Thyroid gland (tissue), 4 donors: ENCODE measurements at regions not wholly inside any gene's neighbourhood (a gene's known extent, or its start where the extent isn't known, plus 50 kb on each side); places are given as distances from the start of the nearest gene placed in this dataset.

ENCODE experiments used
- DNase-seq, 2 donors: peaks; one replicate each; pipeline ENCODE4 v3.0.0-alpha.2; 2019
- H3K27ac ChIP-seq, 3 donors: fragments of 200-600 bp; sonication (generic); 1 replicate in 2 of 3; 2 replicates in 1 of 3; pipeline ENCODE4 v1.5.1; 2016 to 2019; ENCODE audit warnings: mild to moderate bottlenecking in 1 of 3, moderate library complexity in 1 of 3
- H3K27me3 ChIP-seq: fragments of 200-600 bp; sonication (generic); one replicate; pipeline ENCODE4 v1.5.1; 2019
- H3K36me3 ChIP-seq, 2 donors: fragments of 200-600 bp; sonication (generic); one replicate each; pipeline ENCODE4 v1.5.1; 2016 to 2019
- H3K4me1 ChIP-seq, 2 donors: fragments of 200-600 bp; sonication (generic); one replicate each; pipeline ENCODE4 v1.5.1; 2017 to 2019
- H3K4me3 ChIP-seq, 3 donors: fragments of 200-600 bp; sonication (generic); replicated peaks in 1 of 3; 1 replicate in 2 of 3; 2 replicates in 1 of 3; pipeline ENCODE4 v1.5.1; 2016; ENCODE audit warnings: mild to moderate bottlenecking in 1 of 3
- H3K9me3 ChIP-seq: fragments of 200-600 bp; sonication (generic); one replicate; pipeline ENCODE4 v1.5.1; 2017
- CTCF ChIP-seq, 6 experiments: fragments of 200-600 bp in 3 of 6; fragments of 450-650 bp in 3 of 6; sonication (generic) in 3 of 6; IDR thresholded peaks; one replicate each; pipeline ENCODE4 v1.5.1; 2016 to 2019; ENCODE audit warnings: antibody characterized with exemption in 6 of 6, mild to moderate bottlenecking in 2 of 6, inconsistent platforms in 1 of 6, moderate library complexity in 1 of 6
- POLR2A ChIP-seq, 2 donors: fragments of 450-650 bp; IDR thresholded peaks; one replicate each; pipeline ENCODE4 v1.6.1; 2017; ENCODE audit warnings: antibody characterized with exemption in 2 of 2, mild to moderate bottlenecking in 2 of 2, moderate library complexity in 1 of 2
- WGBS, 2 donors: methylation state at CpG; one replicate each; pipeline ENCODE4 v1.1.5; 2017; 5-methylcytosine and 5-hydroxymethylcytosine counted together
- intact Hi-C: fragments of 100-400 bp; cut with DNase I; formaldehyde crosslinking; loops from one replicate; pipeline ENCODE4 v1.15.1; 2023

- no peak for DNase-seq
- intact Hi-C loops = no loop called here
- Histone ChIP-seq H3K27ac (no peak overlapping the region), H3K4me3 (no peak overlapping the region), H3K4me1 (no peaks in the 10 kb centered on the region), H3K27me3 (no peaks in the 10 kb centered on the region), H3K9me3 (no peaks in the 10 kb centered on the region), H3K36me3 (no peaks in the 10 kb centered on the region)
- TF ChIP-seq CTCF (IDR thresholded peaks at IDR 0.05) (no peak), POLR2A (IDR thresholded peaks at IDR 0.05) (no peak)
- WGBS, 2 donors = 98% methylated on average over 7 of the region's 7 CpGs
Measured at GRCh38 chr16:72324578-72324977, 152.6 kb upstream of the PMFBP1 start.

- intact Hi-C loops = no loop called here
- no peaks in the 10 kb centered on the region for H3K36me3 ChIP-seq
- no peak overlapping the region for H3K4me3 ChIP-seq
- H3K27me3 ChIP-seq = no peaks in the 10 kb centered on the region
- no peak for DNase-seq
- H3K4me1 ChIP-seq = no peaks in the 10 kb centered on the region
- H3K27ac ChIP-seq = no peak overlapping the region
- no peak for TF ChIP-seq CTCF (IDR thresholded peaks at IDR 0.05)
- no peak for TF ChIP-seq POLR2A (IDR thresholded peaks at IDR 0.05)
- 52 to 80% methylated on average over 2 of the region's 2 CpGs for WGBS, 2 donors
- H3K9me3 ChIP-seq = no peaks in the 10 kb centered on the region
Measured at GRCh38 chr16:72317446-72317845, 145.5 kb upstream of the PMFBP1 start.

- Histone ChIP-seq H3K27ac (no peak overlapping the region), H3K4me1 (no peaks in the 10 kb centered on the region), H3K36me3 (no peaks in the 10 kb centered on the region), H3K27me3 (no peaks in the 10 kb centered on the region), H3K9me3 (no peaks in the 10 kb centered on the region), H3K4me3 (no peak overlapping the region)
- intact Hi-C loops = no loop called here
- TF ChIP-seq POLR2A (IDR thresholded peaks at IDR 0.05) (no peak), CTCF (IDR thresholded peaks at IDR 0.05) (no peak)
- DNase-seq = no peak
- WGBS, 2 donors = 85 to 91% methylated on average over 2 of the region's 2 CpGs
Measured at GRCh38 chr16:72313903-72314302, 141.9 kb upstream of the PMFBP1 start.

GRCh38 chr16:72312828-72313227 is 140.9 kb upstream of the PMFBP1 start:
- TF ChIP-seq CTCF (IDR thresholded peaks at IDR 0.05) = no peak
- TF ChIP-seq POLR2A (IDR thresholded peaks at IDR 0.05) = no peak
- H3K4me1 ChIP-seq = no peaks in the 10 kb centered on the region
- intact Hi-C loops = no loop called here
- no peaks in the 10 kb centered on the region for H3K36me3 ChIP-seq
- no peak for DNase-seq
- H3K27me3 ChIP-seq = no peaks in the 10 kb centered on the region
- 56 to 64% methylated on average over 4 of the region's 4 CpGs for WGBS, 2 donors
- no peaks in the 10 kb centered on the region for H3K9me3 ChIP-seq
- H3K27ac ChIP-seq = no peak overlapping the region
- no peak overlapping the region for H3K4me3 ChIP-seq

- TF ChIP-seq POLR2A (IDR thresholded peaks at IDR 0.05) (no peak), CTCF (IDR thresholded peaks at IDR 0.05) (no peak)
- no peak for DNase-seq
- H3K9me3 ChIP-seq = no peaks in the 10 kb centered on the region
- H3K4me1 ChIP-seq = no peaks in the 10 kb centered on the region
- intact Hi-C loops = no loop called here
- H3K36me3 ChIP-seq = no peaks in the 10 kb centered on the region
- no peak overlapping the region for H3K27ac ChIP-seq
- 68 to 70% methylated on average over 2 of the region's 2 CpGs for WGBS, 2 donors
- H3K27me3 ChIP-seq = no peaks in the 10 kb centered on the region
- no peak overlapping the region for H3K4me3 ChIP-seq
Measured at GRCh38 chr16:72311426-72311825, 139.5 kb upstream of the PMFBP1 start.
